Left ventricle myocardium inferior (tissue), 1 donor: ENCODE measurements at regions not wholly inside any gene's neighbourhood (a gene's known extent, or its start where the extent isn't known, plus 50 kb on each side); places are given as distances from the start of the nearest gene placed in this dataset.
A peak's percentile ranks its signal among the peaks of the same experiment; 100 is the strongest.

Experiments used
- DNase-seq: peaks from one replicate; pipeline ENCODE4 v3.0.0-alpha.2; 2020
- H3K27ac ChIP-seq: fragments of 200-600 bp; replicated peaks from 2 replicates; pipeline ENCODE4 v1.8.0; 2021
- H3K27me3 ChIP-seq: fragments of 200-600 bp; 2 replicates; pipeline ENCODE4 v1.8.0; 2021; ENCODE audit warnings: low read depth
- H3K36me3 ChIP-seq: fragments of 200-600 bp; 2 replicates; pipeline ENCODE4 v1.8.0; 2021
- H3K4me1 ChIP-seq: fragments of 200-600 bp; 2 replicates; pipeline ENCODE4 v1.8.0; 2021
- H3K4me3 ChIP-seq: fragments of 200-600 bp; 2 replicates; pipeline ENCODE4 v1.8.0; 2021; ENCODE audit warnings: mild to moderate bottlenecking, moderate library complexity
- H3K9me3 ChIP-seq: fragments of 200-600 bp; replicated peaks from 2 replicates; pipeline ENCODE4 v1.8.0; 2021
- CTCF ChIP-seq: fragments of 200-600 bp; IDR thresholded peaks from 2 replicates; pipeline ENCODE4 v1.8.0; 2021; ENCODE audit warnings: antibody characterized with exemption, mild to moderate bottlenecking, borderline replicate concordance
- intact Hi-C: fragments of 100-400 bp; cut with micrococcal nuclease; formaldehyde crosslinking; loops from one replicate; pipeline ENCODE4 v1.11.0; 2022
- donor health status: DM: no; HTN: yes; CAD: no; lungs with severe emphysema.

DNA sequence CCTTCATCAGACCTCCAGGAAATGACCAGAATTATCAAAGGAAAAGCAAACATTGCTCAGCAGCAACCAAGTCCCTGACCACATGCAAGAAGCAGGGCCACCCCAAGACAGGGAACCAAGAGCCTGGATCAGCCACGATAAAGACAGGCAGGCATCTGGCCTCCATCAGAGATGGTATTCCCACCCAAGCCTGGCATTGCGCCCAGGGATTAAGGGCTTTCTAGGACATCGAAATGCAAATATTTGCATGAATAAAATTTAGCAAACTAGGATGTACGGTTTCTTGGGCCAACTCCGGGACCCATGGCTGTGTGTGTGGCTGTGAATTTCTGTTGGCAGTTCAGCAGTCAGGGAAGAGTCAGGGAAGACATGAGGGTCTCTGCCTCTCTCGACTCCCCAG, 241.4 kb upstream of the DYNLRB2 start:
- Histone ChIP-seq H3K9me3 (peaks cover under 1% of the 10 kb centered on the region), H3K27ac (no peak overlapping the region), H3K27me3 (peaks cover 21% of the 10 kb centered on the region), H3K36me3 (no peaks in the 10 kb centered on the region), H3K4me3 (no peak overlapping the region), H3K4me1 (no peaks in the 10 kb centered on the region)
- intact Hi-C loops = no loop called here
- no peak for TF ChIP-seq CTCF
- no peak for DNase-seq

DNA sequence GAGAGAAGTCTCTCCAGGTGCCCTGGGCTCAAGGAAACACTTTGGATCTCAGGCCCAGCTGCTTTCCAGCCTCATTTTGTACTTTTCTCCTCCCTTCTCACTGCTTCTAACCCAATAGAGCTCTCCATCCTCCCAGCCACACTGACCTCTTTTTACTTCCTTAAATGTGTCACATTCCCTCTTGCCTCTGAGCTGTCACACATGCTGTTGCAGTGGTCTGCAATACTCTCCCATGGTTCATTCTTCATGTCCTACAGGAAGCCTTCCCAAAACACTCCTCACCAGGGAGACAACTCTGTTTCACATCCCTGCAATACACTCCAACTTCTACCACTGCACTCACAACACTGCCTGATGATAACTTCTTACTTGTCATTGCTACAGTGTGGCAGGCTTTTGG, 242.1 kb upstream of the DYNLRB2 start:
- no peak for DNase-seq
- no peak for TF ChIP-seq CTCF
- H3K4me1 ChIP-seq = no peaks in the 10 kb centered on the region
- intact Hi-C loops = no loop called here
- H3K9me3 ChIP-seq = peaks cover 6% of the 10 kb centered on the region
- no peak overlapping the region for H3K27ac ChIP-seq
- H3K36me3 ChIP-seq = no peaks in the 10 kb centered on the region
- H3K4me3 ChIP-seq = no peak overlapping the region
- peaks cover 14% of the 10 kb centered on the region for H3K27me3 ChIP-seq

- Histone ChIP-seq H3K27ac (no peak overlapping the region), H3K27me3 (peaks cover 9% of the 10 kb centered on the region), H3K4me3 (no peak overlapping the region), H3K4me1 (no peaks in the 10 kb centered on the region), H3K36me3 (no peaks in the 10 kb centered on the region), H3K9me3 (peaks cover 6% of the 10 kb centered on the region)
- TF ChIP-seq CTCF = no peak
- intact Hi-C loops = no loop called here
- no peak for DNase-seq
Measured at GRCh38 chr16:80296034-80296433, 244.8 kb upstream of the DYNLRB2 start.

DNA sequence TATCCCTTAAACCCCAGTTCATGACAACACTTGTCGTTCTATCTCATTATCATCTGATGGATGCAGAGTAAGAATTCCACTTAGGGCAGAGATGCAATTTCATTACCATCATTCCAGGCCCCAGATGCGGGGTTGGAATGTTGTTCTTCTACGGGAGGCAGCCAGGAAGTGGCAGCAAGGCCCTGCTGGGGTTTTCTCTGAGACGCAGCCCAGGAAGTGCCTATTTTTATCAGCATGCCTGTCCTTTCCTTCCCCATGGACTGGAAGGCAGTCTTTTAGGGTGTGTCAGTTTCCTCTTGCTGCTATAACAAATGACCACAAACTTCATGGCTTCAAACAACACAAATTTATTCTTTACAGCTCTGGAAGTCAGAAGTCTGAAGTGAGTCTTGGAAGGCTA, 246.6 kb upstream of the DYNLRB2 start:
- TF ChIP-seq CTCF = no peak
- Histone ChIP-seq H3K4me1 (no peaks in the 10 kb centered on the region), H3K27ac (no peak overlapping the region), H3K27me3 (peaks cover 9% of the 10 kb centered on the region), H3K36me3 (no peaks in the 10 kb centered on the region), H3K9me3 (peaks cover 6% of the 10 kb centered on the region), H3K4me3 (no peak overlapping the region)
- intact Hi-C loops = no loop called here
- DNase-seq = no peak

GRCh38 chr16:80288616-80289015, 252.2 kb upstream of the DYNLRB2 start:
- DNase-seq = no peak

More at GRCh38 chr16:80288616-80289015, 252.2 kb upstream of the DYNLRB2 start:
- H3K27me3 ChIP-seq = no peaks in the 10 kb centered on the region
- H3K4me1 ChIP-seq = no peaks in the 10 kb centered on the region
- intact Hi-C loops = no loop called here
- peak overlapping the region; percentile 30 for H3K27ac ChIP-seq
- H3K9me3 ChIP-seq = peaks cover 11% of the 10 kb centered on the region
- H3K36me3 ChIP-seq = no peaks in the 10 kb centered on the region
- no peak overlapping the region for H3K4me3 ChIP-seq
- TF ChIP-seq CTCF = no peak
